GM20431 (cell line): ENCODE measurements at regions not wholly inside any gene's neighbourhood (a gene's known extent, or its start where the extent isn't known, plus 50 kb on each side); places are given as distances from the start of the nearest gene placed in this dataset.
"Not testable (repeated sequence)": the region's sequence is repeated elsewhere in the genome, so short reads cannot be mapped to it uniquely, and the experiment has no call there.

ENCODE experiments used
- in situ Hi-C: fragments of 300-500 bp; cut with MseI, MboI; formaldehyde crosslinking; loops from one replicate; pipeline ENCODE4 v1.15.0; 2020; ENCODE audit warnings: low sequenced_read_pairs; ENCODE audit not compliant: unreplicated experiment

- in situ Hi-C loops = no loop called here
Measured at GRCh38 chr18:46224181-46224775, 120.1 kb downstream of the HAUS1 start.

DNA sequence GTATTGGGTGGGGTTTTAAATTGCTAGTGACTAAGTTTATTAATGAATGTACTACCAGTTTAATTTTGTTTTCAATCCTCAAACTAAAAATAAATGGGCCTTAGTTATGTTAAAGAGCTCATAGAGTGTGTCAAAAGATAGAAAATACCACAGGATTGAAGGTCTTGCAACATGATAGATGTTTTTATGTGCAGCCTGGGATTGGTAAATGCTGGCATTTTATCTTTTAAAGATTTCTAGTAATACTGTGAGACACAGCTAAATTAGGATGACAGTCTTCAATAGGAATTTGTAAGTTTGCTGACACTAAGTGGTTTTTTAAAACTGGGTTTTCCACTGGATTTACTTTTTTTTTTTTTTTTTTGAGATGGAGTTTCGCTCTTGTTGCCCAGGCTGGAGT is 122.3 kb downstream of the HAUS1 start:
- in situ Hi-C loops = no loop called here

- in situ Hi-C loops = not testable (repeated sequence)
Measured at GRCh38 chr18:46229641-46230040, 125.5 kb downstream of the HAUS1 start.

- in situ Hi-C loops = no loop called here
Measured at GRCh38 chr18:46236156-46236555, 132.0 kb downstream of the HAUS1 start.

- in situ Hi-C loops = no loop called here
Measured at GRCh38 chr18:46237891-46238290, 133.7 kb downstream of the HAUS1 start.

- in situ Hi-C loops = no loop called here
Measured at GRCh38 chr18:46239549-46239948, 135.4 kb downstream of the HAUS1 start.

DNA sequence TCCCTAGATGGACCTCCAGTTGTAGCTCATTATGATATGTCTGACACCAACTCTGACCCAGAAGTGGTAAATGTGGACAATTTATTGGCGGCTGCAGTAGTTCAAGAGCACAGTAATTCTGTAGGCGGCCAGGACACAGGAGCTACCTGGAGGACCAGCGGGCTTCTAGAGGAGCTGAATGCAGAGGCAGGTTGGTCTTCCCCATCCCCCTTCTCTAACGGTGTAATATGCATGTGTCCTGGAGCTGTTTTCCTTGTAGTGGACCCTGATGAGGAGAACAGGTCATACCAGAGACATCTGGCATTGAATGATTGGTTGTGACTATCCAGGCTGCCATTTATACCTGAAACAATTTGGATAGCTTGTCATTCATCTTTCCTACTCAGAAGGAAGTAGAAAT is 135.8 kb downstream of the HAUS1 start:
- in situ Hi-C loops = no loop called here

DNA sequence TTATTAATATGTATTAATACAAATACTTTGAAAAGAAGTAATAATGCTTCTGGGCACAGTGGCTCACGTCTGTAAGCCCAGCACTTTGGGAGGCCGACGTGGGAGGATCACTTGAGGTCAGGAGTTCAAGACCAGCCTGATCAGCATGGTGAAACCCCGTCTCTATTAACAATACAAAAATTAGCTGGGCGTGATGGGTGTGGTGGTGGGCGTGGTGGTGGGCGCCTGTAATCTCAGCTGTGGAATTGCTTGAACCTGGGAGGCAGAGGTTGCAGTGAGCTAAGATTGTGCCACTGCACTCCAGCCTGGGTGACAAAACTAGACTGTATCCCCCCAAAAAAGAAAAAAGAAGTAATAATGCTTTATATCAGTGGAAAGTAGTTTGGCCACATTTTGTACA is 137.2 kb downstream of the HAUS1 start:
- in situ Hi-C loops = not testable (repeated sequence)

GRCh38 chr18:46242183-46242582 is 138.0 kb downstream of the HAUS1 start:
- in situ Hi-C loops = no loop called here

GRCh38 chr18:46243095-46243494 is 138.9 kb downstream of the HAUS1 start:
- in situ Hi-C loops = no loop called here

DNA sequence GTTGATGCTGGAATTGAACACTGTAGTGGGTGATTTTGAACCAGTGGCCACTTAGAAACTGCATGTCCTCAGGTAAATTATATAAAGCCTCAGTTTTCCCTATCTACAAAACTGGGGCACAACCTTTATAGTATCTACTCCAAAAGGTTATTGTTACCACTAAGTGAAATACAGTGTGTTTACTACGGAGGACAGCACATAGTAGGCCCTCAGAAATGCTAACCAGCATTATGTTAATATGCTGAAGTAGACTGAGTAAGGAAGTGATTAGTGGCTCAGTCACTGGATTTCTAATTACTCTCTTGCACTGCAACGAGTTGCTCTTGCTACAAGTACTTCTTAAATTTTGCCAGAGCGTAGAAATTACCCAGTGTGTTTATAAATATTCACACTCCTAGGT is 139.5 kb downstream of the HAUS1 start:
- in situ Hi-C loops = no loop called here

- in situ Hi-C loops = no loop called here
Measured at GRCh38 chr18:46246101-46246500, 141.9 kb downstream of the HAUS1 start.

DNA sequence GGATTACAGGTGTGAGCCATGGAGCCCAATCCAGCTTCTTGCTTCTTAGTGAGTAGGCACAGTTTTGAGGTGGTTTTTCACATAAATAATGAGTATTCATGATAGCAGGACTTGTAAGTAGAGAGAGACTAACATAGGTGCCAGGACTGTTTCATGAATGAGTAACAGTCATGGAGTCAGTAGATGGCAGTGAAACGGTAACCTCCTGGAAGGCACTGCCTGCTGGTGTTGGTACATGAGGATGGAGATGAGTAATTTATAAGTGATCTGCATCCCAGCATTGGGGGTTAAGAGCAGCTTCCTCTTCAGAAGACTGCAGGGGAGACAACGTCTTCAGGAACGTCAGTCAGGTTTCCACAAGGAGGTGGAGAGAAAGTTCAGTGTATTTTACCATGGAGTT is 143.8 kb downstream of the HAUS1 start:
- in situ Hi-C loops = no loop called here

- in situ Hi-C loops = no loop called here
Measured at GRCh38 chr18:46250084-46250811, 146.1 kb downstream of the HAUS1 start.

- in situ Hi-C loops = no loop called here
Measured at GRCh38 chr18:46250812-46251173, 146.6 kb downstream of the HAUS1 start.

- in situ Hi-C loops = no loop called here
Measured at GRCh38 chr18:46252759-46253158, 148.6 kb downstream of the HAUS1 start.

- in situ Hi-C loops = no loop called here
Measured at GRCh38 chr18:46253498-46253897, 149.3 kb downstream of the HAUS1 start.

- in situ Hi-C loops = no loop called here
Measured at GRCh38 chr18:46256078-46256477, 151.9 kb downstream of the HAUS1 start.

DNA sequence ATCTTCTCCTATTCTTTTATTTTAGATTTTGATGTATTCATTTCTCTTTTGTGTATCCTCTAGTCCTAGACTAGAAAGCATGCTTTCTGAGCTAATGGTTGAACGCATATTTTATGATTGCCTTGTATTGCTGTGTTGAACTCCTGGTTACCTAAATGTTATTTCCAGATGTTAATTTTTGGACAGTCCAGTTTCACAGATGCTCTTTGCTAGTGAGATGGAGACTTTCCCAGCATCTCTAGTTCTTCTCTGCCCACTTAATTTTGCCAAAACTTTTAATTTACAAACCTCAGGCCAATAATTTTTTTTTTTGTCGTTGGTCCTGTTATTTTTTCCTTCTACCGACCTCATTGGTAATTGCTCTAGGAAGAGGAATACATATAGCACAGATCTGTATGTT is 153.2 kb downstream of the HAUS1 start:
- in situ Hi-C loops = no loop called here

GRCh38 chr18:46260016-46260878 is 156.1 kb downstream of the HAUS1 start:
- in situ Hi-C loops = no loop called here

DNA sequence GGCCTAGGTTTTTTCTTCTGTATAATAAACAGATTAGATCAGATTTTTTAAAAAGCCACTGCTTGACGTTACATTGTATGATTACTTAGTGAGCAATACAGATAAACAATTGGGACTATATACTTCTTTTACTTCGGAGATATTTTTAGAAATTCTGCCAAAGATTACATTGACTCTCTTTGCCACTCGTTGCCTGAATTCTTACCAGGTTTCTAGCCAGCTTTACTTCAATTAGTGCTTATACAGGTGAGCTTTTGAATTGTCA is 156.6 kb downstream of the HAUS1 start:
- in situ Hi-C loops = no loop called here
